ENCODE measurements at regions not wholly inside any gene's neighbourhood (a gene's known extent, or its start where the extent isn't known, plus 50 kb on each side); places are given as distances from the start of the nearest gene placed in this dataset.

- no peak for FAIRE-seq
- Histone ChIP-seq H3K27me3 (ENCODE audit: control insufficient read depth in 2 of 2, insufficient read depth in 2 of 2, low read length in 2 of 2) (peaks cover 16 to 65% of the 10 kb centered on the region in 2 experiments), H3K9me1 (ENCODE audit: control insufficient read depth, insufficient read depth, low read length) (no peaks in the 10 kb centered on the region), H3K9me3 (replicated peaks; ENCODE audit: control insufficient read depth, insufficient read depth, low read depth, low read length) (no peaks in the 10 kb centered on the region), H3K36me3 (ENCODE audit: control insufficient read depth, insufficient read depth, low read length) (no peaks in the 10 kb centered on the region), H4K20me1 (replicated peaks; ENCODE audit: control insufficient read depth, insufficient read depth, low read length) (no peaks in the 10 kb centered on the region), H3K4me1 (replicated peaks in 1 of 2; ENCODE audit: control insufficient read depth in 2 of 2, insufficient read depth in 2 of 2, low read length in 2 of 2) (no peaks in the 10 kb centered on the region; a peak in 3 of 5 replicates), H2AFZ (ENCODE audit: low read depth, low read length) (no peak overlapping the region), H3K4me3 (no peak overlapping the region), H3K4me2 (ENCODE audit: insufficient read depth, low read length) (no peak overlapping the region), H3K27ac (ENCODE audit: extremely low read depth, low read depth, low read length) (no peak overlapping the region), H3K79me2 (ENCODE audit: control insufficient read depth, insufficient read depth, low read length) (no peaks in the 10 kb centered on the region), H3K9ac (ENCODE audit: insufficient read depth in 1 of 2, low read depth in 2 of 2, low read length in 2 of 2) (no peak overlapping the region)
- ChIA-PET POLR2A (no interaction called here), CTCF (ENCODE audit: low intra/inter-chr PET ratio) (no interaction called here)
- no TSS peak for BruUV-seq (replicated peaks)
- ATAC-seq: no peak
- no peak for TF ChIP-seq ZNF75A (CRISPR knock-in tag; IDR thresholded peaks at IDR 0.05)
- TF ChIP-seq ZC3H8 (IDR thresholded peaks at IDR 0.05): no peak
- no peak for TF ChIP-seq SPI1 (IDR thresholded peaks at IDR 0.05; ENCODE audit: borderline replicate concordance, low read depth, low read length)
- TF ChIP-seq PBX2 (CRISPR knock-in tag; IDR thresholded peaks at IDR 0.05; ENCODE audit: low read depth): no peak
- TF ChIP-seq PBX2 (tag; conservative IDR thresholded peaks at IDR 0.05; ENCODE audit: low read depth): no peak
- TF ChIP-seq CREB3 (tag; conservative IDR thresholded peaks at IDR 0.05; ENCODE audit: low read depth): no peak
- no peak for TF ChIP-seq U2AF1 (optimal IDR thresholded peaks at IDR 0.05; ENCODE audit: low read depth, low read length)
- no peak for TF ChIP-seq SMARCA5 (IDR thresholded peaks at IDR 0.05)
- TF ChIP-seq PCBP2 (IDR thresholded peaks at IDR 0.05; ENCODE audit: low read depth, low read length, poor library complexity, severe bottlenecking): no peak
- no peak for DNase-seq (ENCODE audit: extremely low read depth in 1 of 4, low spot score in 3 of 4)
- intact Hi-C loops (cut with micrococcal nuclease) (no loop called here), in situ Hi-C loops (cut with MboI) (no loop called here)
- 2% methylated on average over 7 of the region's 8 CpGs for WGBS (ENCODE audit: insufficient coverage, low coverage, missing lambda C conversion rate)
Measured at GRCh38 chr17:17398188-17398942, 78.4 kb upstream of the MED9 start.
